Testis (tissue), 2 donors: ENCODE measurements at regions not wholly inside any gene's neighbourhood (a gene's known extent, or its start where the extent isn't known, plus 50 kb on each side); places are given as distances from the start of the nearest gene placed in this dataset.

Source experiments
- CTCF ChIP-seq, 3 experiments: fragments of 450-650 bp in 2 of 3; fragments of 200-600 bp in 1 of 3; sonication (generic) in 1 of 3; IDR thresholded peaks; one replicate each; pipeline ENCODE4 v1.5.1; 2016 to 2019; ENCODE audit warnings: antibody characterized with exemption in 3 of 3, mild to moderate bottlenecking in 2 of 3, moderate library complexity in 1 of 3
- POLR2A ChIP-seq: fragments of 450-650 bp; IDR thresholded peaks from one replicate; pipeline ENCODE4 v1.6.1; 2017; ENCODE audit warnings: antibody characterized with exemption, mild to moderate bottlenecking, moderate library complexity

DNA sequence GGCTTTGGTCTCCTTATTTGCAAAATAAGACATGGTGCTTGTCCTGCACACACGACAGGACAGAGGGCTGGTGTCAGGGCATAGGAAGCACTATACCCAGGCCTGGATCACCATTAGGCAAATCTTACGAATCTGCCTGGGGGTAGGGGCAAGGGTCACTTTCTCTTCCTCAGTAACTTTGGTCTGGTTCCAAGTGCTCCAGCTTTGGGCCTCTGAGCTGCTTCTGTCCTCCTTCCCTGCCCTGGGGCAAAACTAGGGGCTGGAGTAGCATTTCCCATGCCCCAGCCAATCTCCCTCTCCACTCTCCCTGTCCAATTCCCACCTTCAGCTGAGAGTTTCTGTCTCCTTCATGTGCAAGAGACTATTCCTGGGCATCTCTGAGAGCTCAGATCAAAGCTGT, 123.7 kb upstream of the NECTIN1 start:
- TF ChIP-seq CTCF (IDR thresholded peaks at IDR 0.05), result no peak
- TF ChIP-seq POLR2A, result no peak
